ENCODE measurements at regions not wholly inside any gene's neighbourhood (a gene's known extent, or its start where the extent isn't known, plus 50 kb on each side); places are given as distances from the start of the nearest gene placed in this dataset.

DNA sequence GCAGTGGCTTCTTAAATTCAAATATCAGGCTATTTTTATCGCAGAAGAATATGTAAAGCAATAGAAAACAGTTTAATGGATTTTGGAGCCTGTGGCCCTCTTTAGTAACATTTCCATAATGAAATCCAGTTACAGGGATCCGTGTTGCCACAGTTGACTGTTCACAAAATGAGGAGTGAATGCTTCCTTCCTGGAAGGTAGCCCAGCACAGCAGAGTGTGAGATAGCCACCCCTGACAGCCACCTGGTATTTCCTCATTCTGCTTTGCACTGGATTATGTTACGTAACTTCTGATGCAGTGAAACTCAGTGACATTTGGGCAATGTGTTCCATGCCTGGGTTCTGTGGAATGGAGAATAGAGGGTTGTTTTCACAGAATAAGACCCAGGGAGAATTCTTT is 517.2 kb downstream of the RBFOX1 start:
- TF ChIP-seq CTCF (IDR thresholded peaks at IDR 0.05), result no peak
- no peak for TF ChIP-seq CBX2 (IDR thresholded peaks at IDR 0.05; ENCODE audit: borderline replicate concordance, low read depth)
- no peak for TF ChIP-seq BHLHE40 (IDR thresholded peaks at IDR 0.05; ENCODE audit: low read depth, low read length)

Measured in A549 (cell line).